H7 (cell line): ENCODE measurements at regions not wholly inside any gene's neighbourhood (a gene's known extent, or its start where the extent isn't known, plus 50 kb on each side); places are given as distances from the start of the nearest gene placed in this dataset.
A peak's percentile ranks its signal among the peaks of the same experiment; 100 is the strongest.

ENCODE experiments used
- DNase-seq: peaks from one replicate; pipeline ENCODE4 v3.0.0; 2012
- H3K27me3 ChIP-seq: 2 replicates; pipeline ENCODE4 v1.6.0; 2011; ENCODE audit warnings: mild to moderate bottlenecking, low read length; ENCODE audit not compliant: control insufficient read depth, insufficient read depth
- H3K36me3 ChIP-seq: replicated peaks from 2 replicates; pipeline ENCODE4 v1.5.1; 2011; ENCODE audit warnings: low read length; ENCODE audit not compliant: control insufficient read depth, insufficient read depth
- H3K4me3 ChIP-seq: 2 replicates; pipeline ENCODE4 v1.5.1; 2011; ENCODE audit warnings: low read depth, mild to moderate bottlenecking, control low read depth, low read length, moderate library complexity; ENCODE audit not compliant: insufficient read depth

- no peaks in the 10 kb centered on the region for H3K27me3 ChIP-seq
These were observed 78.9 kb upstream of the THY1 start for GRCh38 chr11:119501777-119502405.

GRCh38 chr11:119497717-119498116, 74.7 kb upstream of the THY1 start:
- Histone ChIP-seq H3K27me3 (no peaks in the 10 kb centered on the region), H3K4me3 (no peak overlapping the region), H3K36me3 (no peaks in the 10 kb centered on the region)
- DNase-seq = no peak

More at GRCh38 chr11:119501777-119502405, 78.9 kb upstream of the THY1 start:
- Histone ChIP-seq H3K4me3 (no peak overlapping the region), H3K36me3 (no peaks in the 10 kb centered on the region)
- DNase-seq = peak; percentile 78

- no peaks in the 10 kb centered on the region for H3K27me3 ChIP-seq
- DNase-seq = peak; percentile 66
- no peaks in the 10 kb centered on the region for H3K36me3 ChIP-seq
- no peak overlapping the region for H3K4me3 ChIP-seq
These were observed 74.0 kb upstream of the THY1 start for GRCh38 chr11:119496997-119497396.

GRCh38 chr11:119496469-119496868, 73.5 kb upstream of the THY1 start:
- no peak overlapping the region for H3K4me3 ChIP-seq
- no peak for DNase-seq
- no peaks in the 10 kb centered on the region for H3K36me3 ChIP-seq

GRCh38 chr11:119493712-119494111, 70.7 kb upstream of the THY1 start:
- no peaks in the 10 kb centered on the region for H3K27me3 ChIP-seq
- no peaks in the 10 kb centered on the region for H3K36me3 ChIP-seq
- H3K4me3 ChIP-seq = no peak overlapping the region
- DNase-seq = peak; percentile 87

More at GRCh38 chr11:119496469-119496868, 73.5 kb upstream of the THY1 start:
- H3K27me3 ChIP-seq = no peaks in the 10 kb centered on the region

- no peak for DNase-seq
These were observed 69.0 kb upstream of the THY1 start for GRCh38 chr11:119491753-119492510.

GRCh38 chr11:119490253-119491006, 67.5 kb upstream of the THY1 start:
- no peak for DNase-seq
- H3K27me3 ChIP-seq = no peaks in the 10 kb centered on the region

More at GRCh38 chr11:119491753-119492510, 69.0 kb upstream of the THY1 start:
- Histone ChIP-seq H3K27me3 (no peaks in the 10 kb centered on the region), H3K4me3 (no peak overlapping the region), H3K36me3 (no peaks in the 10 kb centered on the region)

GRCh38 chr11:119489087-119489486, 66.1 kb upstream of the THY1 start:
- Histone ChIP-seq H3K27me3 (no peaks in the 10 kb centered on the region), H3K36me3 (no peaks in the 10 kb centered on the region), H3K4me3 (no peak overlapping the region)
- DNase-seq = no peak

More at GRCh38 chr11:119490253-119491006, 67.5 kb upstream of the THY1 start:
- Histone ChIP-seq H3K4me3 (no peak overlapping the region), H3K36me3 (no peaks in the 10 kb centered on the region)

- no peak overlapping the region for H3K4me3 ChIP-seq
- no peaks in the 10 kb centered on the region for H3K36me3 ChIP-seq
- no peak for DNase-seq
- no peaks in the 10 kb centered on the region for H3K27me3 ChIP-seq
These were observed 65.5 kb upstream of the THY1 start for GRCh38 chr11:119488256-119488995.

- DNase-seq = no peak
- H3K27me3 ChIP-seq = no peaks in the 10 kb centered on the region; the same call in 1 of the 2 replicates
- no peak overlapping the region for H3K4me3 ChIP-seq
- no peaks in the 10 kb centered on the region for H3K36me3 ChIP-seq
These were observed 63.8 kb upstream of the THY1 start for GRCh38 chr11:119486691-119487259.

GRCh38 chr11:119486016-119486415, 63.0 kb upstream of the THY1 start:
- Histone ChIP-seq H3K4me3 (no peak overlapping the region), H3K27me3 (no peaks in the 10 kb centered on the region; the same call in 1 of the 2 replicates), H3K36me3 (no peaks in the 10 kb centered on the region)
- no peak for DNase-seq

- no peaks in the 10 kb centered on the region; the same call in 1 of the 2 replicates for H3K27me3 ChIP-seq
- H3K36me3 ChIP-seq = no peaks in the 10 kb centered on the region
- peak; percentile 83 for DNase-seq
These were observed 62.0 kb upstream of the THY1 start for GRCh38 chr11:119484741-119485605.

GRCh38 chr11:119483881-119484371, 61.0 kb upstream of the THY1 start:
- Histone ChIP-seq H3K27me3 (no peaks in the 10 kb centered on the region; the same call in 1 of the 2 replicates), H3K36me3 (no peaks in the 10 kb centered on the region), H3K4me3 (no peak overlapping the region)
- no peak for DNase-seq

More at GRCh38 chr11:119484741-119485605, 62.0 kb upstream of the THY1 start:
- no peak overlapping the region for H3K4me3 ChIP-seq
